GM12891 (cell line): ENCODE measurements at regions not wholly inside any gene's neighbourhood (a gene's known extent, or its start where the extent isn't known, plus 50 kb on each side); places are given as distances from the start of the nearest gene placed in this dataset.

ENCODE experiments used
- PAX5 ChIP-seq: IDR thresholded peaks from 2 replicates; pipeline ENCODE4 v1.6.1; 2011; ENCODE audit warnings: low read length, moderate library complexity, mild to moderate bottlenecking; ENCODE audit not compliant: insufficient read depth, severe bottlenecking
- TAF1 ChIP-seq: IDR thresholded peaks from 2 replicates; pipeline ENCODE4 v1.6.1; 2011; ENCODE audit warnings: low read depth, low read length, control low read depth

DNA sequence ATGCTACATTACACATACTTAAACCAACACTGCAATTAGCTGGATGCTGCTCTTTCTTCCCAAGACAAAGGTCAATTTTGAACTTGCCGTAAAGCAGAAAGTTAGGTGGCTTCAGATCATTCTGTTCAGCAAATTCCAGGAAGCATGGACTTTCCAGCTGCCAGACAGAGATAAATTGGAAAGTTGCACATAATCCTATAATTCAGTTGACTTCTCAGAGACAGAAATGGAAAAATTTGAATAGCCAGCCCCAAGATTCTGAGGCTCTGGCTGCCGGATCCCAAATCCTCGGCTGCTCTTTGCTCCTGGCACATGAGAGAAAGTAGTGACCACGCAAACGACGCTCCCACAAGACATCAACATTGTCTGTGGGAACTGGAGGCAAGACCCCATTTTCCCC, 105.0 kb upstream of the VIPR2 start:
- TF ChIP-seq PAX5 (no peak), TAF1 (no peak)
